ENCODE measurements at regions not wholly inside any gene's neighbourhood (a gene's known extent, or its start where the extent isn't known, plus 50 kb on each side); places are given as distances from the start of the nearest gene placed in this dataset.

GRCh38 chr5:107269256-107269655 lies 401.5 kb downstream of the EFNA5 start:
- Mint-ChIP-seq H3K27ac (no peak overlapping the region), H3K4me3 (no peak overlapping the region), H3K9me3 (no peaks in the 10 kb centered on the region)

GRCh38 chr5:107268241-107268640 lies 402.5 kb downstream of the EFNA5 start:
- Mint-ChIP-seq H3K27ac (no peak overlapping the region), H3K4me1 (no peaks in the 10 kb centered on the region), H3K36me3 (no peaks in the 10 kb centered on the region), H3K9me3 (no peaks in the 10 kb centered on the region), H3K27me3 (ENCODE audit: low read depth in 3 of 3) (peaks cover 0 to 3% (median 3%) of the 10 kb centered on the region in 3 donors), H3K4me3 (no peak overlapping the region)
- no peak for DNase-seq

More at GRCh38 chr5:107269256-107269655, 401.5 kb downstream of the EFNA5 start:
- no peak for DNase-seq
- Mint-ChIP-seq H3K36me3 (no peaks in the 10 kb centered on the region), H3K27me3 (ENCODE audit: low read depth in 3 of 3) (peaks cover 0 to 3% (median 3%) of the 10 kb centered on the region in 3 donors), H3K4me1 (no peaks in the 10 kb centered on the region)

- Mint-ChIP-seq H3K4me1 (no peaks in the 10 kb centered on the region), H3K9me3 (peaks cover 0 to 10% (median 0%) of the 10 kb centered on the region in 6 donors), H3K36me3 (peaks cover 8 to 9% (median 9%) of the 10 kb centered on the region in 3 donors), H3K27ac (no peak overlapping the region), H3K4me3 (no peak overlapping the region), H3K27me3 (ENCODE audit: low read depth in 3 of 3) (peaks cover 0 to 6% (median 2%) of the 10 kb centered on the region in 3 donors)
- DNase-seq: no peak
Measured at GRCh38 chr5:107266100-107266499, 404.6 kb downstream of the EFNA5 start.

GRCh38 chr5:107265193-107265592 lies 405.5 kb downstream of the EFNA5 start:
- H3K4me1 Mint-ChIP-seq: no peaks in the 10 kb centered on the region
- peaks cover 8 to 14% (median 11%) of the 10 kb centered on the region in 3 donors for H3K36me3 Mint-ChIP-seq
- no peak overlapping the region for H3K27ac Mint-ChIP-seq
- no peak for DNase-seq
- peaks cover 0 to 12% (median 0%) of the 10 kb centered on the region in 6 donors for H3K9me3 Mint-ChIP-seq
- H3K27me3 Mint-ChIP-seq (ENCODE audit: low read depth in 3 of 3): peaks cover 0 to 3% (median 2%) of the 10 kb centered on the region in 3 donors
- H3K4me3 Mint-ChIP-seq: no peak overlapping the region

- peaks cover 0 to 12% (median under 1%) of the 10 kb centered on the region in 6 donors for H3K9me3 Mint-ChIP-seq
- H3K4me1 Mint-ChIP-seq: no peaks in the 10 kb centered on the region
- H3K27ac Mint-ChIP-seq: peak overlapping the region in 4 of 6 donors; percentile 36 to 76 (median 66)
- H3K4me3 Mint-ChIP-seq: peak overlapping the region in 3 of 5 donors; percentile 55 to 79 (median 69)
- H3K27me3 Mint-ChIP-seq (ENCODE audit: low read depth in 3 of 3): peaks cover 0 to 3% (median 2%) of the 10 kb centered on the region in 3 donors
- peaks cover 8 to 21% (median 17%) of the 10 kb centered on the region in 3 donors for H3K36me3 Mint-ChIP-seq
- DNase-seq: peak; percentile 32 to 47 (median 35)
Measured at GRCh38 chr5:107263387-107264018, 407.2 kb downstream of the EFNA5 start.

GRCh38 chr5:107257885-107258520 lies 412.7 kb downstream of the EFNA5 start:
- Mint-ChIP-seq H3K9me3 (peaks cover 0 to 12% (median under 1%) of the 10 kb centered on the region in 6 donors), H3K27ac (no peak overlapping the region), H3K4me1 (peaks cover 3 to 14% of the 10 kb centered on the region in 2 donors), H3K36me3 (peaks cover 8 to 21% (median 20%) of the 10 kb centered on the region in 3 donors), H3K27me3 (ENCODE audit: low read depth in 3 of 3) (peaks cover 0 to 5% (median 4%) of the 10 kb centered on the region in 3 donors), H3K4me3 (no peak overlapping the region)
- DNase-seq: no peak

GRCh38 chr5:107254902-107255234 lies 415.9 kb downstream of the EFNA5 start:
- Mint-ChIP-seq H3K27ac (peak overlapping the region in 1 of 6 donors; percentile 80), H3K4me1 (peaks cover 3 to 14% of the 10 kb centered on the region in 2 donors), H3K4me3 (no peak overlapping the region)

GRCh38 chr5:107254214-107254901 lies 416.4 kb downstream of the EFNA5 start:
- Mint-ChIP-seq H3K4me3 (peak overlapping the region in 2 of 5 donors; percentile 38 to 59), H3K9me3 (peaks cover 0 to 5% (median 0%) of the 10 kb centered on the region in 6 donors)

More at GRCh38 chr5:107254902-107255234, 415.9 kb downstream of the EFNA5 start:
- H3K27me3 Mint-ChIP-seq (ENCODE audit: low read depth in 3 of 3): peaks cover 0 to 2% (median 2%) of the 10 kb centered on the region in 3 donors
- DNase-seq: no peak
- H3K9me3 Mint-ChIP-seq: peaks cover 0 to 5% (median 0%) of the 10 kb centered on the region in 6 donors
- H3K36me3 Mint-ChIP-seq: peaks cover 0 to 9% (median 8%) of the 10 kb centered on the region in 3 donors

GRCh38 chr5:107253246-107253645 lies 417.5 kb downstream of the EFNA5 start:
- peaks cover 0 to 3% (median 0%) of the 10 kb centered on the region in 3 donors for H3K36me3 Mint-ChIP-seq
- peaks cover 6 to 18% of the 10 kb centered on the region in 2 donors for H3K4me1 Mint-ChIP-seq
- H3K27ac Mint-ChIP-seq: no peak overlapping the region
- H3K9me3 Mint-ChIP-seq: peaks cover 0 to 3% (median 0%) of the 10 kb centered on the region in 6 donors
- peak overlapping the region in 1 of 5 donors; percentile 59 for H3K4me3 Mint-ChIP-seq
- DNase-seq: no peak
- H3K27me3 Mint-ChIP-seq (ENCODE audit: low read depth in 3 of 3): peaks cover 2% of the 10 kb centered on the region in 3 donors

More at GRCh38 chr5:107254214-107254901, 416.4 kb downstream of the EFNA5 start:
- H3K4me1 Mint-ChIP-seq: peaks cover 3 to 14% of the 10 kb centered on the region in 2 donors
- H3K27me3 Mint-ChIP-seq (ENCODE audit: low read depth in 3 of 3): peaks cover 2% of the 10 kb centered on the region in 3 donors
- peak in 1 of 3 donors; percentile 23 for DNase-seq
- H3K27ac Mint-ChIP-seq: peak overlapping the region in 3 of 6 donors; percentile 71 to 82 (median 80)
- H3K36me3 Mint-ChIP-seq: peaks cover 0 to 6% (median 4%) of the 10 kb centered on the region in 3 donors

GRCh38 chr5:107251151-107251550 lies 419.6 kb downstream of the EFNA5 start:
- H3K9me3 Mint-ChIP-seq: no peaks in the 10 kb centered on the region

GRCh38 chr5:107248066-107248695 lies 422.6 kb downstream of the EFNA5 start:
- peak; percentile 38 to 58 (median 39) for DNase-seq
- Mint-ChIP-seq H3K36me3 (peaks cover 0 to 4% (median 3%) of the 10 kb centered on the region in 3 donors), H3K4me1 (peaks cover 4 to 7% of the 10 kb centered on the region in 2 donors), H3K27me3 (ENCODE audit: low read depth in 3 of 3) (peaks cover 0 to 2% (median 0%) of the 10 kb centered on the region in 3 donors), H3K4me3 (no peak overlapping the region), H3K27ac (no peak overlapping the region), H3K9me3 (no peaks in the 10 kb centered on the region)

More at GRCh38 chr5:107251151-107251550, 419.6 kb downstream of the EFNA5 start:
- peaks cover 7 to 21% of the 10 kb centered on the region in 2 donors for H3K4me1 Mint-ChIP-seq
- H3K27me3 Mint-ChIP-seq (ENCODE audit: low read depth in 3 of 3): peaks cover 2% of the 10 kb centered on the region in 3 donors
- H3K4me3 Mint-ChIP-seq: no peak overlapping the region
- H3K27ac Mint-ChIP-seq: no peak overlapping the region
- H3K36me3 Mint-ChIP-seq: no peaks in the 10 kb centered on the region
- DNase-seq: no peak

- Mint-ChIP-seq H3K27me3 (ENCODE audit: low read depth in 3 of 3) (peaks cover 0 to 2% (median 0%) of the 10 kb centered on the region in 3 donors), H3K36me3 (peaks cover 0 to 7% (median 3%) of the 10 kb centered on the region in 3 donors), H3K9me3 (no peaks in the 10 kb centered on the region), H3K4me3 (no peak overlapping the region), H3K4me1 (peaks cover 4 to 7% of the 10 kb centered on the region in 2 donors), H3K27ac (no peak overlapping the region)
- no peak for DNase-seq
Measured at GRCh38 chr5:107247427-107247826, 423.3 kb downstream of the EFNA5 start.

GRCh38 chr5:107243220-107243579 lies 427.5 kb downstream of the EFNA5 start:
- Mint-ChIP-seq H3K4me1 (peaks cover 1 to 2% of the 10 kb centered on the region in 2 donors), H3K27ac (no peak overlapping the region), H3K36me3 (peaks cover 0 to 10% (median 3%) of the 10 kb centered on the region in 3 donors), H3K27me3 (ENCODE audit: low read depth in 3 of 3) (peaks cover 0 to 4% (median 3%) of the 10 kb centered on the region in 3 donors), H3K4me3 (no peak overlapping the region), H3K9me3 (no peaks in the 10 kb centered on the region)
- DNase-seq: no peak
